SU-DHL-6 (cell line): ENCODE measurements at regions not wholly inside any gene's neighbourhood (a gene's known extent, or its start where the extent isn't known, plus 50 kb on each side); places are given as distances from the start of the nearest gene placed in this dataset.

ENCODE experiments used
- H2AFZ ChIP-seq: fragments of 200-600 bp; sonication (generic); 2 replicates; pipeline ENCODE4 v1.6.1; 2014; ENCODE audit warnings: low read depth, mild to moderate bottlenecking, moderate library complexity, mixed read lengths, antibody characterized with exemption, low read length; ENCODE audit not compliant: severe bottlenecking
- H3F3A ChIP-seq: fragments of 200-600 bp; shearing (Covaris generic); 2 replicates; pipeline ENCODE4 v1.6.0; 2016; ENCODE audit warnings: antibody characterized with exemption, mild to moderate bottlenecking; ENCODE audit not compliant: insufficient read depth
- H3K27ac ChIP-seq: fragments of 200-600 bp; sonication (generic); 2 replicates; pipeline ENCODE4 v1.5.1; 2016; ENCODE audit warnings: low read depth, mild to moderate bottlenecking, low read length, moderate library complexity, mixed read lengths
- H3K27me3 ChIP-seq: fragments of 200-600 bp; sonication (generic), shearing (Covaris generic); 2 replicates; pipeline ENCODE4 v1.6.0; 2014; ENCODE audit warnings: mild to moderate bottlenecking, low read length
- H3K36me3 ChIP-seq: fragments of 200-600 bp; sonication (generic); 2 replicates; pipeline ENCODE4 v1.6.1; 2014; ENCODE audit warnings: mild to moderate bottlenecking, low read length, mixed read lengths
- H3K4me2 ChIP-seq: fragments of 300-600, 200-600 bp; shearing (Covaris generic), sonication (generic); 2 replicates; pipeline ENCODE4 v1.6.0; 2014; ENCODE audit warnings: low read length, low read depth, mild to moderate bottlenecking; ENCODE audit not compliant: poor library complexity, severe bottlenecking
- H3K4me3 ChIP-seq: fragments of 200-600 bp; sonication (generic); 2 replicates; pipeline ENCODE4 v1.5.1; 2014; ENCODE audit warnings: antibody characterized with exemption, low read length, mild to moderate bottlenecking, mixed read lengths; ENCODE audit not compliant: insufficient read depth, poor library complexity, severe bottlenecking
- H3K79me2 ChIP-seq: fragments of 200-600 bp; sonication (generic); 2 replicates; pipeline ENCODE4 v1.6.1; 2014; ENCODE audit warnings: mild to moderate bottlenecking, low read length, moderate library complexity; ENCODE audit not compliant: insufficient read depth
- H3K9ac ChIP-seq: fragments of 200-600 bp; sonication (generic); 2 replicates; pipeline ENCODE4 v1.7.0; 2014; ENCODE audit warnings: mild to moderate bottlenecking, low read length
- H3K9me2 ChIP-seq: fragments of 200-600 bp; sonication (generic); replicated peaks from 2 replicates; pipeline ENCODE4 v1.6.1; 2014; ENCODE audit warnings: low read length; ENCODE audit not compliant: insufficient read depth
- H3K9me3 ChIP-seq: fragments of 200-600 bp; sonication (generic); 2 replicates; pipeline ENCODE4 v1.6.1; 2014; ENCODE audit warnings: low read length, mixed read lengths; ENCODE audit not compliant: insufficient read depth
- H4K20me1 ChIP-seq: fragments of 200-600 bp; sonication (generic); 2 replicates; pipeline ENCODE4 v1.6.1; 2014; ENCODE audit warnings: low read depth, mild to moderate bottlenecking, antibody characterized with exemption, low read length, moderate library complexity, mixed read lengths
- EZH2phosphoT487 ChIP-seq: fragments of 200-600 bp; sonication (generic), shearing (Covaris generic); conservative IDR thresholded peaks from 2 replicates; pipeline ENCODE4 v1.6.1; 2018; ENCODE audit warnings: mild to moderate bottlenecking, antibody characterized with exemption, low read length, moderate library complexity, mixed read lengths
- TF ChIP-seq, protein P1 (sequence below): fragments of 200-600 bp; sonication (generic); IDR thresholded peaks from one replicate; pipeline ENCODE4 v1.5.1; 2017; ENCODE audit warnings: antibody characterized with exemption, mild to moderate bottlenecking, low read length, moderate library complexity; ENCODE audit not compliant: insufficient read depth, poor library complexity, severe bottlenecking

DNA sequence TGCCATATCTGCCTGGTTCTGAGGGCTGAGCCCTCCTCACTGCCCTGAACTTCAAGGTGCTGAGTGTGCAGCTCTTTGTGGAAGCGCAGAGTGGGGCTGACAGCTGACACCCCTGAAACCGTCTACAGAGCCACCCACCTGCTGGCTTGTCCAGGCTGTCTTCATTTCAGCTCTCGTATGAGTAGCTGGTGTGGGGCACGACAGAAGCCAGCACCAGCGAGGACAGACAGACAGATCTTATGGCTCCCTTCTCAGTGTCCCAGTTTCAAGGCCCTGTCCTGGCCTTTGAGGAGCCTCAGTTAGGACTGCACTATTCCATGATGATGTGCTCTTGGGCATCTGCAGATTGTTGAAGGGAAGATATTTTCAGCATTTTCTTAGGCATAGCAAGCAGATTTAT is 287.1 kb downstream of the SLC4A3 start:
- H3K27ac ChIP-seq = no peak overlapping the region
- H3K9me3 ChIP-seq = no peaks in the 10 kb centered on the region
- no peaks in the 10 kb centered on the region for H3K27me3 ChIP-seq
- H4K20me1 ChIP-seq = no peaks in the 10 kb centered on the region
- no peak overlapping the region for H2AFZ ChIP-seq
- no peak overlapping the region for H3K9ac ChIP-seq
- TF ChIP-seq, protein P1, sequence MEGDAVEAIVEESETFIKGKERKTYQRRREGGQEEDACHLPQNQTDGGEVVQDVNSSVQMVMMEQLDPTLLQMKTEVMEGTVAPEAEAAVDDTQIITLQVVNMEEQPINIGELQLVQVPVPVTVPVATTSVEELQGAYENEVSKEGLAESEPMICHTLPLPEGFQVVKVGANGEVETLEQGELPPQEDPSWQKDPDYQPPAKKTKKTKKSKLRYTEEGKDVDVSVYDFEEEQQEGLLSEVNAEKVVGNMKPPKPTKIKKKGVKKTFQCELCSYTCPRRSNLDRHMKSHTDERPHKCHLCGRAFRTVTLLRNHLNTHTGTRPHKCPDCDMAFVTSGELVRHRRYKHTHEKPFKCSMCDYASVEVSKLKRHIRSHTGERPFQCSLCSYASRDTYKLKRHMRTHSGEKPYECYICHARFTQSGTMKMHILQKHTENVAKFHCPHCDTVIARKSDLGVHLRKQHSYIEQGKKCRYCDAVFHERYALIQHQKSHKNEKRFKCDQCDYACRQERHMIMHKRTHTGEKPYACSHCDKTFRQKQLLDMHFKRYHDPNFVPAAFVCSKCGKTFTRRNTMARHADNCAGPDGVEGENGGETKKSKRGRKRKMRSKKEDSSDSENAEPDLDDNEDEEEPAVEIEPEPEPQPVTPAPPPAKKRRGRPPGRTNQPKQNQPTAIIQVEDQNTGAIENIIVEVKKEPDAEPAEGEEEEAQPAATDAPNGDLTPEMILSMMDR = no peak
- no peak for TF ChIP-seq EZH2phosphoT487
- H3K36me3 ChIP-seq = no peaks in the 10 kb centered on the region
- no peaks in the 10 kb centered on the region for H3K79me2 ChIP-seq
- no peak overlapping the region for H3K4me3 ChIP-seq
- no peaks in the 10 kb centered on the region for H3F3A ChIP-seq
- H3K4me2 ChIP-seq = no peak overlapping the region
- no peaks in the 10 kb centered on the region for H3K9me2 ChIP-seq

DNA sequence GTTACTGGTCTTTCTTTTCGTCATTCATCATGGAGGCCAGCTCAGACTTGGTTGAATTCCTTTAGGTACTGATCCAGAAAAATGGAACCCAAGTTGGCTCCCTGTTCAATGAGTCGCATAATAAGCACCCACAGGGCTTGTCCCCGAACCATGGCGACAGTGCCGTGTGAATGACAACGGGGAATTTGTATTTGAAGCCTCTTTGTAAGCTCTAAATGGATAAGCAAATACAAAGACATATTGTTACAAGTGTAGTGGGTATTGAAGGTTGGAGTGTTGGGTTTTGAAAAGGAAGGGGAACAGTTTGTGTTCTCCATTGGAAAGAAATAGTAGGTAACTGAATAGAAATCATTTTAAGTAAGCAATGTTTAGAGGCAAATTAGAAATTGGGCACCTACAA is 288.9 kb downstream of the SLC4A3 start:
- H3F3A ChIP-seq = no peaks in the 10 kb centered on the region
- H3K79me2 ChIP-seq = no peaks in the 10 kb centered on the region
- no peaks in the 10 kb centered on the region for H3K36me3 ChIP-seq
- H2AFZ ChIP-seq = no peak overlapping the region
- TF ChIP-seq EZH2phosphoT487 = no peak
- TF ChIP-seq, protein P1 = no peak
- no peak overlapping the region for H3K4me3 ChIP-seq
- H3K27ac ChIP-seq = no peak overlapping the region
- H4K20me1 ChIP-seq = no peaks in the 10 kb centered on the region
- no peaks in the 10 kb centered on the region for H3K9me3 ChIP-seq
- H3K9me2 ChIP-seq = peaks cover 4% of the 10 kb centered on the region; the same call in 1 of the 2 replicates
- no peak overlapping the region for H3K9ac ChIP-seq
- no peak overlapping the region for H3K4me2 ChIP-seq
- no peaks in the 10 kb centered on the region for H3K27me3 ChIP-seq

DNA sequence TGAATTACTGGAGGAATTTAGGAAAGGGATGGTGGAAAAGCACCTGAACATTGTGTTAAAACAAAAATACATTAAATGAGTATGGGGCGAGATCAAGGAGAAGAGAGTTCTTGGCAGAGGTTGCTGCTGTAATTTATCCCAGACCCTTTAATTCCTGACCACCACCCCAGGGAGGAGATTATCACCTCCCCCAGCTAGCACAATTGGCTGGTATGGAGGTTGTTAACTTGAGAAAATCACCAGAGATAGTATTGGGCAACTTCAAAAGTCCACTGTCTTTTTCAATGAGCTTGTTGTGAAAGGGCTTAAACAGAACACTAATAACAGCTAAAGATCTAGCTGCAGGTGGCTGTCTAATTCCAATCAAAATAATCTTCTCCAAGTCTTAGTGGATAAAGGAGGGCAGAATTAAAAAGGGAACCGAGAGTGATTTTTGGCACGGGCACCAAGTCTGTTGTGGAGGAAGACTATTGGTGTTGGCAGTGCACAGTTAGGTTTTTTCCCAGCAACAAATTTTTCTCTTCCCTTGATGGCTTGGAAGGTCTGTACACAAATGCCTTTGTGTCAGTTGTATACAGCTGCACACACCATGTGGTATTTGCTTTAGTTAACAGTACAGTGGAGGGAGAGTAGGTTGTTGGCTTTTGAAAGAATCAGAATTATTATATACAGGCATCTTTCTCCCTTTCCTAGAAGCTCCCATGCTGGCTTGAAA is 289.5 kb downstream of the SLC4A3 start:
- Histone ChIP-seq H3K27ac (no peak overlapping the region), H3K9me2 (peaks cover 4% of the 10 kb centered on the region; the same call in 1 of the 2 replicates), H3K36me3 (no peaks in the 10 kb centered on the region), H3K27me3 (no peaks in the 10 kb centered on the region), H4K20me1 (no peaks in the 10 kb centered on the region), H3K4me2 (no peak overlapping the region), H3K9ac (no peak overlapping the region), H3F3A (no peaks in the 10 kb centered on the region), H3K79me2 (no peaks in the 10 kb centered on the region), H2AFZ (no peak overlapping the region), H3K4me3 (no peak overlapping the region), H3K9me3 (no peaks in the 10 kb centered on the region)
- TF ChIP-seq EZH2phosphoT487 = no peak
- TF ChIP-seq, protein P1 = no peak
